ENCODE measurements at regions not wholly inside any gene's neighbourhood (a gene's known extent, or its start where the extent isn't known, plus 50 kb on each side); places are given as distances from the start of the nearest gene placed in this dataset.

- no peak for DNase-seq (ENCODE audit: low read depth)
These were observed 71.1 kb upstream of the RFC3 start for GRCh38 chr13:33746867-33747266.

- no peak for DNase-seq (ENCODE audit: low read depth)
These were observed 66.8 kb upstream of the RFC3 start for GRCh38 chr13:33751151-33751550.

GRCh38 chr13:33752094-33752493, 65.9 kb upstream of the RFC3 start:
- DNase-seq (ENCODE audit: low read depth): no peak

GRCh38 chr13:33752597-33752996, 65.4 kb upstream of the RFC3 start:
- DNase-seq (ENCODE audit: low read depth): no peak

DNA sequence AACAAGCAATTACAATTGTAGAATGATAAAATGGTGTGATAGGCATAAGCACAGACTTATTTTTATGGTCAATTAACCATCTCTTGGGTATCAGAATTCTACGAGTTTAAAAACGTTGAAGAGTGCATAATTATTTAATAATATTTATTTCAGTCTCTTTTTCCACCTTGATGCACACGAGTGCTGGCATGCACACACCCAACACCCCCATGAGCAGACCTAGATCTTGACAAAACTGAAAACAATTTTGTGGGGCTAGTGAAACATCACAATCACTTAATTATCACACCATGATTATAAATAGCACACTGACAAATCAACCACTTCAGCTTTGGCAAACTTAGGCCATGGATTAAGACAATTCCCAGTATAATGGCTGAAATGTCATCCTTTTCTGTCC, 61.0 kb upstream of the RFC3 start:
- no peak for DNase-seq (ENCODE audit: low read depth)

GRCh38 chr13:33757713-33758112, 60.2 kb upstream of the RFC3 start:
- DNase-seq (ENCODE audit: low read depth): no peak

DNA sequence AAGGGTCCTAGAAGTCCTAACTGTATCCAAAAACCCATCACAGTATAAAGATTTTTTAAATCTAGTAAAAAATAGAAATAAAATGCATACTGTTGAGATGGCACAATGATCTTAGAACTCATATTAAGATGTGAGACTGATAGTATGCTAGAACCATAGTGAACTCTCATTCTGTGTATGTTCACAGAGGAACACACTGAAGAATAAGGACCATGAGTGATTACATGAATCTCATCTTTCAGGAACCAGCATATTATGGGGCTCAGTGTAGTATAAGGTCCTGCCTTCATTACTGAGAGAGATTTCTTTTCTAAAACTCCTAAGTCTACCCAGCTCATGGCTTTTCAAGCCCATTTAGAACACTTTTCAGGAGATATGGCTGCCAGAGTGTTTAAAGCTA, 59.8 kb upstream of the RFC3 start:
- DNase-seq (ENCODE audit: low read depth): no peak

DNA sequence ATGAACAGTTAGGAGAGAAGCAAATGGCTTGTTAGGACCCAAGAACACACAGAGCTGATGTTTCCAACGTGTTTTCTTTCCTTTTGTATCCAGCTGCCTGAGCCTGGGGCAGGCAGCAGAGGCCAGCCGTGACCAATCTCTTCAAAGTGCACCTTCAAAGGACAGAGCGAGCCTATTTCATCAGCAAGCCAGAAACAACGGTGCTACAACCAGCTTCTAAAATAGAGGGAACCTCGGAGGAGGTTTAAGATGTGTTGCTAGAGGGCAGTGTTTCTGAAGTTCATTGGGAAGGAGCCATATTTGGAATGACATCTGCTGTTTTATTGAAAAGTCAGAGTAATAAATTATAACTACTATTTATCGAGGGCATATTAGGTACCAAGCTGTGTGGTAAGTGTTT, 56.2 kb upstream of the RFC3 start:
- DNase-seq (ENCODE audit: low read depth): no peak

GRCh38 chr13:33763021-33763420, 54.9 kb upstream of the RFC3 start:
- DNase-seq (ENCODE audit: low read depth): no peak

GRCh38 chr13:33764716-33765115, 53.2 kb upstream of the RFC3 start:
- DNase-seq (ENCODE audit: low read depth): no peak

GRCh38 chr13:33766329-33767123, 51.4 kb upstream of the RFC3 start:
- DNase-seq (ENCODE audit: low read depth): no peak

GRCh38 chr13:33767140-33767539, 50.8 kb upstream of the RFC3 start:
- no peak for DNase-seq (ENCODE audit: low read depth)

All from stimulated activated CD8-positive, alpha-beta memory T cell treated with anti-CD3 and anti-CD28 coated beads, Interleukin-4, amount 100 ng/mL, for 24 hours (primary cell).